ENCODE measurements at regions not wholly inside any gene's neighbourhood (a gene's known extent, or its start where the extent isn't known, plus 50 kb on each side); places are given as distances from the start of the nearest gene placed in this dataset.
"Not testable (repeated sequence)": the region's sequence is repeated elsewhere in the genome, so short reads cannot be mapped to it uniquely, and the experiment has no call there.

GRCh38 chr14:105581551-105582341 lies 55.4 kb downstream of the TMEM121 start:
- no peak overlapping the region for H3K27ac ChIP-seq
- no peak for TF ChIP-seq CTCF (conservative IDR thresholded peaks at IDR 0.05)

GRCh38 chr14:105582639-105583038 lies 56.3 kb downstream of the TMEM121 start:
- no peak for TF ChIP-seq CTCF (conservative IDR thresholded peaks at IDR 0.05)
- H3K27ac ChIP-seq, result no peak overlapping the region

- H3K27ac ChIP-seq, result not testable (repeated sequence)
These were observed 57.5 kb downstream of the TMEM121 start for GRCh38 chr14:105583914-105584313.

- not testable (repeated sequence) for H3K27ac ChIP-seq
These were observed 58.9 kb downstream of the TMEM121 start for GRCh38 chr14:105585290-105585689.

- not testable (repeated sequence) for H3K27ac ChIP-seq
These were observed 59.3 kb downstream of the TMEM121 start for GRCh38 chr14:105585722-105586121.

- not testable (repeated sequence) for H3K27ac ChIP-seq
These were observed 59.9 kb downstream of the TMEM121 start for GRCh38 chr14:105586144-105586872.

- H3K27ac ChIP-seq, result not testable (repeated sequence)
These were observed 60.7 kb downstream of the TMEM121 start for GRCh38 chr14:105587034-105587433.

GRCh38 chr14:105587482-105588235 lies 61.3 kb downstream of the TMEM121 start:
- H3K27ac ChIP-seq, result not testable (repeated sequence)

- no peak overlapping the region for H3K27ac ChIP-seq
- no peak for TF ChIP-seq CTCF (conservative IDR thresholded peaks at IDR 0.05)
These were observed 62.0 kb downstream of the TMEM121 start for GRCh38 chr14:105588236-105588860.

- H3K27ac ChIP-seq, result no peak overlapping the region
- no peak for TF ChIP-seq CTCF (conservative IDR thresholded peaks at IDR 0.05)
These were observed 63.0 kb downstream of the TMEM121 start for GRCh38 chr14:105589161-105589925.

- not testable (repeated sequence) for H3K27ac ChIP-seq
These were observed 63.5 kb downstream of the TMEM121 start for GRCh38 chr14:105589926-105590185.

Data from VCaP (cell line).